C1 segment of cervical spinal cord (tissue), 14 donors: ENCODE measurements at regions not wholly inside any gene's neighbourhood (a gene's known extent, or its start where the extent isn't known, plus 50 kb on each side); places are given as distances from the start of the nearest gene placed in this dataset.

Experiments used
- DNase-seq, 14 donors: peaks; one replicate each; lab custom pipeline; 2025; lab: John Stamatoyannopoulos, UW

DNA sequence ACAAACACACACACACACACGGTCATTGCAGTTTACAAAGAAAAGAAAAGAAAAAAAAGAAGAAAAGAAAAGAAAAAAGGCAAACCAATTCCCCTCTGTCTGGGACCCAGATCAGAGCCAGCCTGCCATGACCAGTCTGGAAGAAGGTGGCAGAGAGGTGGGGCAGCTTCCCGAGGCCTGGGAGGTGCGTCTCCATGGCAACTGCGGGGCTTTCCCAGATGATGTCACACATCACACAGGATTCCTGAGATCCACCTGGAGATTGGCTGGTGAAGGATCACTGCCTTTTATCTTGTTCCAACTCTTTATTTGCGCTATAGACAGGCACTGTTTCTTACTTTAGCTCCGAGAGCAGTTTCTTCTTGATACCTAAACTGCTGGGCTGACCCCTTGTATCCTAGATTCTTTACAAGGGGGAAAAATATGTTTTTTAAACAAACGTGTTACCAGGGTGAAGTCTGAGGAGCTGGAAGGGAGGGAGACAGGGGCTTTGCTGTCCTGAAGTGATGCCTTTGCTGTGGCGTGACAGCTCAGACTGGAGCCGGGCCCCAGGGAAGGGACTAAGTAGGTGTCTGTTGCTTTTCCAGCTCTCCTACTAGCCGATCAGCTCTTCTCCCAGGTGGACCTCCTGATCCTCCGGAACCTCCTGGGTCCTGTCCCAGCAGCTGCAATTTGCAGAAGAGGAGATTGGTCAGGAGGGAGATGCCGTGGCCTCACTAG, 298.5 kb downstream of the KLF6 start:
- no peak for DNase-seq

DNA sequence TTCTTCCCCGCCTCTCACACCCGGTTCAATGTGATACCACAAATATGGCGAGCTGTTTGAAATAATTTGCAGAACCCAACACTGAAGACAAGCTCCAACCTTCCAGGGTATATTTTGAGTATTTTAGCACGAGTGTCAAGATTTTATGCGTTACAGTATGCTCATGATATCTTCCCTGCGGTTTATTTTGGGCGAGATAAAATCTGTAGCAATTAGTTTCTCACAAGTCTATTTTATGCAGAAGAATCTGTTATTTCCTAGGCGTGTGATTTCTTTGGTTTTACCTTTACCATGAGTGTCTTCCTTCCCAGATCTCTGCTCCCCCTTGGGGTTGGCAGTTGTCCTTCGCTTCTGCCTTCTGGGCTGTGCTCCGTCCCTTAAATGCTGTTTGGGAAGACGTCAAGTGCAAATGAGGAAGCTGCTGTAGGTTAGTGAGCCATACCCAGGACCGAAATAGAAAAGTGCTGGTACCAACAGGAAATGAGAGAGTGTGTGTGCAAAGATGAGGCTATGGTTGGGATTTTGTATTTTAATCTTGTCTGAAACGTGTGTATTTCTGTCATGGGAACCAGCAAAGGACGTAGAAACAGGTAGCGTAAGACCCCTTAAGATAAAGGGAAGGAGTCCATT, 299.8 kb downstream of the KLF6 start:
- peak in 2 of 14 donors; percentile 13 to 17 for DNase-seq

DNA sequence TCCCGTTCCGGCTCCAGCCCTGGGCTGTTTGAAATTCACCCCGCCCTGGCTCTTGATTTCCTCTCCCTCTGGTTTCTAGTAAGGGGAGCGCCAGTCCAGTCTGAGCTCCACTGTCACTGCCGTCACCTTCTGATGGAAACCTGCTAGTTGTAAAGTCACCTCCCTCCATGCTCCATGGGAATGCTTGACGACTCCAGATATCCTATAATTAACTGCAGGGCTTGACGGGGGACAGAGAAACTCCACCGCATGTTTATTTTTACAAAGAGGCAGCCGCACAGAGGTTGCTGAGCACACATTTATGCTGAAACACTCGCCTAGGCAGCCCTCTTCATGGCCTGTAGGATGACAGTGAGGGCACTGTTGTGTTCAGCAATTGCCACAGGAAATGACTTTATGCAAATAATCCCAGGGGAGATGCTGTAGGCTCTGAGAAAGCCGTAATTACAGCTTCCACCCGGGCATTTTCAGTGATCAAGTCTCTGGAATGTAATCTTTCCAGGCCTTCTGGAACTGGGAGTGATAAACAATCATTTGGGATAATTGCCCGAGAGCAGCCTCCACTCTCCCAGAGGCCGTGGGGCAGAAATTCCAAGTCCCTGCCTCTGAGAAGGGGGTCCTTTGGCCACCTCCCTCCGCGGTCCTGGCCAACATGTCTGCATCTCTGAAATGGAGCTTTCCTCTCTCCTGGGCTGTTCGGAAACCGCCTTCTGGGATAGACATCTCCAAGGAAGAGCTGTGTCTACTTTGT, 300.5 kb downstream of the KLF6 start:
- DNase-seq = peak in 1 of 14 donors; percentile 20

DNA sequence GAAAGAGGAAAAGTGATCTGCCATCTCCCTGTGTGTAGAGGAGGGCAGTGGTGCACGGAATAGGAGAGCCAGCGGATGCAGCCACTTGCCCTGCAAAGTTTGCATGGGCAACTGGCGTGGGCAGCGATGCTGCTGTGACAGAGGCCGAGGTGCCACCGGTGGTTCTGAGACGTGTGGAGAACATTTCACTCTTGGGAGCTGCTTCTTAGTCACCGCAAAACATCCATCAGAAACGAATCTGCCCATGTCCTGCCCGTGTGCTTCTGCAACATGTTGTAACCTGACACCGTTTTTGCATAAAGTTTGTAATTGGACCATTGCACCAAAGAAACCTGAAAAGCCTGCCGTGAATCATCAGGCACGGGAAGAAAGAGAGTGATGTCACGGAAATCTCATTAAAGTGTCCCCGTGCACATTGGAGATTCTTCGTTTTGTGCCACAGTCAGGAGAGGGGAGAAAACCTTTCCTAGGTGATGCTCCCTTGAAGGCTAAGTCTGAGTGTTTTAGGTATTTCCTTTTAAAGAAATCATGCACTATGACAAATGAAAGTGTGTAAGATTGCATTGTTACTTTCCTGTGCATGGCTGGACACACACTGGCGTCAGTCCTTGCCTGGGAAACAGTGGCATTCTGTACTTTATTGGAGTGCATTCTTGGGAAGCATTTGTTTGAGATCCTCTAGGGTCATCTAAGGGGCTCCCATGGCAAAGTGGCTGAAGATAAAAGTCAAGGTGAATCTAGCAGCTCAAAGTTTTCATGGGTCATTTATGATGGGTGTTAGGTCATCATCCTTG, 302.6 kb downstream of the KLF6 start:
- peak in 1 of 14 donors; percentile 46 for DNase-seq

DNA sequence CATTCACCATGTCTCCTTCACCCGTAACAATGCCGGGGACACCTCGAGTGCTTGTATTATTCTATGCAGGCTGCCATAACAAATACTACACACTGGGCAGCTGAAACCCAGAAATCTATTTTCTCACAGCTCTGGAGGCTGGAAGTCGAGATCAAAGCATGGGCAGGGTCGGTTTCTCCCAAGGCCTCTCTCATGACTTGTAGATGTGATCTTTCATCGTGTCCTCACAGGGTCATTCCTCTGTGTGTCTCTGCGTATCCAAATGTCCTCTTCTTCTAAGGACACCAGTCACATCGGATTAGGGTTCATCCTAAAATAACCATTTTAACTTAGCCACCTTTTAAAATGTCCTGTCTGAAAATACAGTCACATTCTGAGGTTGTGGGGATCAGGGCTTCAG, 303.5 kb downstream of the KLF6 start:
- DNase-seq = no peak

DNA sequence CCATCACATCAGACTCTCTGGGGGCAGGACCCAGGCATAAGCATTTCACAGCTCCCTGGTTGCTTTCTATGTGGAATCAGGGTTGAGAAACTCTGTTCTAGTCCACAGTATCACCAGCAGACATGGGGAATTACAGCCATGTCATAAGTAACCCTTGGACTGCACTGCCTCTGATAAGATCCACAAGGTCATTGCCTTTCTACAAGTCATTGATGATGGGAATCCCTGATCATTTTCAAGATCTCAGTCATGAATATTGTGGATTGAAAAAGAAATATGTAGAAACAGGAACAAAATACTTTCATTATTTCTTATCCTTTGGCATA, 304.1 kb downstream of the KLF6 start:
- DNase-seq = no peak

DNA sequence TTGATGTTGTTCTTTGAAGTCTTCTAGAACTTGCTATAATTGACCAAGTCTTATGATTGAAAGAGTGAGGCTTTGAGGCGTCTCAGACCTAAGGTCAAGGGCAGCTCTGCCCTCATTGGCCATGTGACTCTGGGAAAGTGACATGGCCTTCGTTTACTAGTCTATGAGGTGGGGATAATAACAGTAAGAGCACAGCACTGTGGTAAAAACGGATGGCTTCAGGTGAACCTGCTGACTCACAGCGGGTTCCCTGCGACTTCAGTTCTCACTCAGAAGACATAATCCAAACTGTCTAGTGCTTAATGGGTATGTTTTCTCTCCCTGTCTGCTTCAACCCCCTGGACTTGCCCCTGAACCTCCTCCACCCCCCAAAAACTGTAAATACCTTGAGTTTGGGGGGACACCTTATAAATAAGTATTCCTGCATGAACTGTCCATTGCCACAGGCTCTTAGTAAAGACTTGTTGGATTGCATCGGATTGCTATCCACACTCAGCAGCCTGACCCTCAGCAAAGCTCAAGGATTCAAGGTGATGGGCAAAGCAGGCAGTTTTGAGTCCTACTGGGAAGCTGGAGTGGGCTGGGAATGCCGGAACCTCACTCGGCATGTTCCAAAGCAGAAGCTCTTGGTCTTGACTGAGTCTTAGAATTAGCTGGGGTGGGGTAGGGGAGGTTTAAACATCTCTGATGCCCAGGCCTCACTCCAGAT, 304.6 kb downstream of the KLF6 start:
- DNase-seq = no peak

DNA sequence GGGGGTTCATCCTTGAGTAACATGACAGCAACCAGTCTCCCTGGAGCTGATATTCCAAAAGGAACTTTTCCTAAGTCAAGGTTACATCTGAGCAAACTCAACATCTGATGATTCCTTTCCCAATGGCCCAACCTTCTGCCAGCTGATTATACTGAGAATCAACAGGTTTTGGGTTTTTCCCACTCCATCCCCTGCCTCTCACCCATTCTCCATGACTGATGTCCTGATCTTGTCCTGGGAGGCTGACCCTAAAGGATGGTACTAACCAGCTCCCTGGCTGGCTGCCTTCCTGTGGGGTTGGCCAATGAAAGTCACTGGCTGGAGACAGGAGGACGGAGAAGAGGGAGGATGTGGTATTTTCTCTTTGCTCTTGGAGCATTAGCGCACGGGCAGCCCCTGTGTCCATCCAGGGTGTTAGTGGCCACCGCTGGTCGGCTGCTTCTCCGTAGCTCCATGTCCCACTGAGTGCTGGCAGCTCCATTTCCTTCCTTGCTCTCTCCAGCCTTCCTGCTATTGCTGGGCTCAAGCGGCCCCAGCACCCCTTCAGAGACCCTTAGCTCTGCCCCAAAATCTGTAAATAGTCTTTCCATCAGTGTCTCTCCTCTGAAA, 306.2 kb upstream of the PITRM1 start:
- DNase-seq = no peak

DNA sequence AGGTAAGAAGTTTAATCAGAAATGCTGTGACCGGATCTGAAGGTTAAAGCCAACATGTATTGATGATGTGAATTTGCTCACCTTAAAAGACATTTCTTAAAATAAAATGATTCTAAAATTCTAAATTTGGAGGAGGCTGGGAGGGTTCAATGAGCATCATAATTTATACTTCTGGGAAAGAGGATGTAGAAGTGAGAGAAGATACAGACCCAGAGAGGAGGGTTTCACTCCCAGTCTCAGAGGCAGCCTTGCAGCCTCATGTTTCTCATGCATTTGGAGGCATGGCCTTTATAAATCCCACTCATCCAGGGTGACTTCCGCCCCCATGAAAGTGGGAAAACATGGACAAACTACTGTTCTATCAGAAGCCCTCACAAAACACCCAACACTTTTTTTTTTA, 305.6 kb upstream of the PITRM1 start:
- DNase-seq = no peak

DNA sequence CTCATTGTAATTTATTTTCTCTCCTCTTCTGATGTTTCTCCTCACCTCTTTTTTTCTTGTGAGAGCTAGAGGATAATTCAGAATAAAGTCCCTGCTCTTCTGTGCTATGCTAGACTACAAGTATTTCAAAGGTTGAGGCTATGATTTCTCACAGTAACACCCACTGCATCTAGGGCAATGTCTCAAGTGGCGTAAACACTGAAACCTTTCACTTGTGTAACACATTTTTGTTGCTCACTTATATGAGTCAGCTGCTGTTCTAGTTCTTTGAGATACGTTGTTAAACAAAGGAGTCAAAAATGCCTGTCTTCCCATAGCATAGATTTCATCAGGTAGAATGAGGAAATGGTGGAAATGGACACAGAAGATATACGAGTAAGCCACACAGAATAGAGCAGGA, 305.1 kb upstream of the PITRM1 start:
- DNase-seq = no peak

DNA sequence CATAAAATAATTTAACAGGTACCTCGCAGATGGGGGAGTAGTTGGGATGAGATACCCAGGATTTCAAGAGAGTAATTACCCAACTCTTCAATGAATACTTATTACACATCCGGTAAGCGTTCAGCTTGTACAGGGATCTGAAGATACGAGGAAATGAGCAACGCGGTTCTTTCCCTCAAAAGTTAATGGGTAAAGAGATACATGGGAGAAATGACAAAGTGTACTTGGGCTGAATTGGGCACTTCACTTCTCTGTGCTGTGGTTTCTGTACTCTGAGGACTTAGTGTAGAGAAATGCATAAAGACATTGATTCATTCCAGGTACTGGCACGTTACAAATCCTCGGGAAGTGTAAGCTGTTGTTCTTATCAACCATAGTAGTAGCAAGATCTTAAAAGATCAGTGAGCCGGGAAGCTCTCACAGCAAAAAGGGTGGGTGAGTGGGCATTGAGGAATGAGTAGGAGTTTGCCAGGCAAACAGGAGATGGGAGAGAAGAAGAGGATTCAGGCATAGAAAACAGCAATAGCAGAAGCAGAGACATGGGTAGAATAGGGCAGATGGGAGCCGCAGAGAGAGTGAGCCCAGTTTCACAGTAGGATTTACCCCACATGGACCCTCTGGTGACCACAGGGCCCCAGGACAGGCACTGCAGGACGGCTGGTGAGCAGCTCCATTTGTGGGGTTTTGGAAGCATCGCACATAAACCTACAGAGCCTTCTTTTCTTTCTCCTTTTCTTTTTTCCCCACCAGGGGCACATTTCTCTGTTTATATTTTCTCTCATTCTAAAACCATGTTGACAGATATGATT, 304.3 kb upstream of the PITRM1 start:
- no peak for DNase-seq

DNA sequence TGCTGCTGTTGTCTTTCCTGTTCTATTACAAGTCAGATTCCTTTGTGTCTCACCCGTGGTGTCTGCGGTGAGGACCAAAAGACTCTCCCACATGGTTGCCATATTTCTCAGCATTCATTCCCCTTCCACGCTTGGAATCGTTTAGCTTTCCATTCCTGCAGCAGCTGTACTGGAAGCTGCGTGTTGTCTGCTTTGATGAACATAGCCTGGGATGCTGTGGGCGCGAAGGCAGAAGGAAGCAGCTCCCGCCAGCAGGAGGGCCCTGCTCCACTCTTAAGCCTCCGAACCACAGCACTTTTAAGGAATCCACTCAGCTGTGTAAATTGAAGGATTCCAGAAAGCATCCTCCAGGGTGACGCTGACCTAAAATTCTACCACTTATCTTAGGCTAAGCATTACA, 303.6 kb upstream of the PITRM1 start:
- no peak for DNase-seq

DNA sequence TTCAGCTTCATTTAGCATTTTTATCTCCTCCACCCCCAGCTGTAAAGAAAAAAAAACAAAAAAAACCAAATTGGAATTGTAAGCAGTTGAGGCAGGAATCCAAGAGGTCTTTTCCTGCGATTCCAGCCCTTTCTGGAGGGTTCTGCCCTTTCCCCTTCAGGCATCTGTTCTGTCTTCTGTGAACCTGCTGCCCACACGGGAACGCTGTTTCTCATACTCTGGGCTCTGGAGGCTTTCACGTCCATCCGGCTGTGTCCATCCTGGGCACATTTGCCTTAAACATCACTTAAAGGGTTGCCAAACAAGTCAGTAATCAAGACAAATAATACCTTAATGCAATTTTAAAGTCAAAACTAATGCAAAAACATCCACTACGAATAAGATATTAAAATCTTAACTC, 302.8 kb upstream of the PITRM1 start:
- DNase-seq = no peak

DNA sequence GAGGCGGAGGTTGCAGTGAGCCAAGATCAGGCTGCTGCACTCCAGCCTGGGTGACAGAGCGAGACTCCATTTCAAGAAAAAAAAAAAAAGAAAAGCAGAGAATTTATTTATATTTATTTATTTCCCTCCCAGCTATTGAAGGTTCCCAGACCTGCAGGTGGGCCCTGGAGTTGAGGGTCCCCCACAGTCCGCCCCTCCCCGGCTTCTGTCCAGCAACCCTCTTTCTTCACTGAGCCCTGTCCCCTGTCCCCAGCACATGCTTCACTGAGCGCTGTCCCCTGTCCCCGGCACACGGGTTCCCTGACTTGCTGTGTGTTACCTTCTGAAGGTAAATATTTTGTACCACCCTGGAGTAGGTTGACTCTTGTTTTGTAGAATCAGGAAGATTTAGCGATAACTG, 301.7 kb upstream of the PITRM1 start:
- DNase-seq = no peak

DNA sequence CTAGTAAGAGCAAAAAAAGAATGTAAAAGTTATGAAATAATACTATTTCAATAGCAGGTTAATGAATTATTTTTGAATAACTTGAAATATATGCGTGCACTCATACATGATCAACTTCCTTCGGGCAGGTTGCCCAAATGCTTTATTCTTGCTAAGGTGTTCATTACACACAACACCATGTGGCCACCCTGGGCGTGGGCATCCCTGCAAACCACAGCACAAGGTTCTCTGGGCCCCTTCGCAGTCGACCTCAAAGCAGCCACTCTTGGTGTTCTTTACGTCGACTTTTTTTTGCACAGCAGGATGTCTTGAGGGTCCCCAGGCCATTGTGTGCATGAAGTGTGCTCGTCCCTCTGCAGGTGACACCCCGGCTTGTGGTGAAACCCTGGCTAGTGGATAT, 300.7 kb upstream of the PITRM1 start:
- no peak for DNase-seq

DNA sequence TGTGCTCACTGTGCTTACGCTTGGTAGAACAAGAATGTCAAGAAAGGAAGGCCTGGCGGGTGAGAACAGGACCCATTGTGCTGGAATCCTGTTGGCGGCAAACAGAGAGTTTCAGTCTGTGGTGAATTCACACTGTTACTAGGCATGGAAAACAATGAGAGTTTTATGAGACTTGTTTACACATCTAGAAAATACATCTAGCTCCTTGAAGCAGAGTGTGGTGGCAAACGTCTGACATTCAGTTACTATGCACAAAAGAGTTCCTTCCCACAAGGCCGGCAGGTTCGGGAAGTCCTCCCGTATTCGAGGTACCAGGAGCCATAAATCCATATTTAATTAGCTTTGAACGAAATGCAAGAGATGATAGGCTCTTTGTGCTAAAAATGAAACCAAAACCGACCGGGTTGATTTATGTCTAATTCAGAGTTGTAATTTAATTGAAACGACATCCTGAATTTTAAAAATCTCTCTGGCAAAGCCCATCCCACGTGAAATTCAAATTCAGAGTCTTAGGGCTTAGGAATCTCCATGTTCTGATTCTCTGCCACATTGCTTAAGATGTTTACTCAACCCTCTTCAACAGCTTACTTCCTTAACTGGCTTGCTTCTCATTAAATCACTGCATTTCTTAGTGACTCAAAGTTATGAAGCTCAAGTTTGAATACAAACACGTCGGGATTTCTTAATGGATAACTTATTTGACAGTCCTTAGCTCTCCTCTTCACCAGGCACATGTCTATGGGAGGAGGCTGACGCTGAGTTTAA, 299.9 kb upstream of the PITRM1 start:
- DNase-seq = peak in 10 of 14 donors; percentile 15 to 79 (median 64)

DNA sequence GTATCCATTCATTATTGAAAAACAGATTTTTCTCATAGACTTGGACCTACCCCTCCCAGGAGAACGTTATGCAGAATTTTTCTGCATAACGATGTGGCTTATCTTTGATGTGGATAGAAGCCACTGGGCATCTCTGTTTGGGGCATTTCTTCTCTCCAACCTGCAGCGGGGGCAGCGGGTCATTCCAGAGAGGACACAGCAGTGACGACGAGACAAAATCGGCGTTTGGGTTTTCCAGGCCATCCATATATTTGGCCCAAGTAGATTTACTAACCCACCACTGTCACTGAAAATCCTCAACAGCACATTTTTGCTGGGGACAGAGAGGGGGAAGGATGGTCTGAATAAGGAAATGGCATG, 299.3 kb upstream of the PITRM1 start:
- DNase-seq = peak in 1 of 14 donors; percentile 54

DNA sequence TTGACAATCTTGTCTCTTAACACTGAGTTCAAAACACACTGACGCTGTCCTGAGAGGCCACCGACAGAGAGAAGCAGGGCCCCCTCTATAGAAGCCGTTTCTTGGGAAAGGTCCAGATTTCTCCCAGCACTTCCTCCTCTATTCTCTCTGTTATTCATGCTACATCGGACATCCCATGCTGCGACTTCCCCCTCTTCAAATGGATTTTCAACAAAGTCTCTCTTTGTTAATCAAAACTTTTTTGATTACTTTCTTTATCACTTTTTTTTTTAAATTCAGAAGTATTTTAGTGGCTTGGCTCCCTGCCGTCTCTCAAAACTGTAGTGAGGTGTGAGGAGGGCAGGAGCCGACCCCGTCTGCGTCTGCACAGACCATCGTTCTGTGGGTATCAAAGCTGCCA, 298.9 kb upstream of the PITRM1 start:
- no peak for DNase-seq

DNA sequence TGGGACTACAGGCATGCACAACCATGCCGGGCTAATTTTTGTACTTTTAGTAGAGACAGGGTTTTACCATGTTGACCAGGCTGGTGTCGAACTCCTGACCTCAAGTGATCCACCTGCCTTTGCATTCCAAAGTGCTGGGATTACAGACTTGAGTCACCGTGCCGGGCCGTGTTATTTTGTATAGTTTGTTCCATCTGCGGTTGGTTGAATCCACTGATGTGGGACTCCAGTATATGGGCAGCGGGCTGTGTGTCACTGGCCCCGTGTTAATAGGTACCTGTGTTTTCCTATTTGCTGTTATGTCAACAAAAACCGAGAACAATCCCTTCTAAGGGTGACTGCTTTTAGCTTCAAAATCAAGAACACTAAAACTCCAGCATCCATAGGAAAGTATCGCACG, 297.6 kb upstream of the PITRM1 start:
- DNase-seq = no peak

DNA sequence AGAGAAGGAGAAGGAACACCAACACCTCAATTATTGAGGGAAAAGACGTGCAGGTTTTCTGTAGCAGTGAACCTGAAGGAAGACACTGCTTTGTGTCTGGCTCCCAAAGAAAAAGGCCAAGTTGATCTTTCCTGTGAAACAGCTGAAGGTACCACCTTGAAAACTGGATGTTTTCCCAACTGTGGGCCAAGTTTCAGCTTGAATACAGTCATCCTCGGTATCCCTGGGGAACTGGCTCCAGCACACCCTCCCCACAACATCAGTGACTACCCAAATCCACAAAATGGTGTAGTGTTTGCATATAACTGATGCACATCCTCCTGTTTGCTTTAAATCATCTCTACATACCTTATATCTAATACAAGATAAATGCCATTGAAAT, 297.0 kb upstream of the PITRM1 start:
- DNase-seq = no peak
